NCI-H2196 (cell line): ENCODE measurements at regions not wholly inside any gene's neighbourhood (a gene's known extent, or its start where the extent isn't known, plus 50 kb on each side); places are given as distances from the start of the nearest gene placed in this dataset.
A peak's percentile ranks its signal among the peaks of the same experiment; 100 is the strongest.
"Not testable (repeated sequence)": the region's sequence is repeated elsewhere in the genome, so short reads cannot be mapped to it uniquely, and the experiment has no call there.

Experiments
- DNase-seq: peaks from one replicate; lab custom pipeline; 2025; ENCODE audit not compliant: unreplicated experiment; lab: John Stamatoyannopoulos, UW

DNA sequence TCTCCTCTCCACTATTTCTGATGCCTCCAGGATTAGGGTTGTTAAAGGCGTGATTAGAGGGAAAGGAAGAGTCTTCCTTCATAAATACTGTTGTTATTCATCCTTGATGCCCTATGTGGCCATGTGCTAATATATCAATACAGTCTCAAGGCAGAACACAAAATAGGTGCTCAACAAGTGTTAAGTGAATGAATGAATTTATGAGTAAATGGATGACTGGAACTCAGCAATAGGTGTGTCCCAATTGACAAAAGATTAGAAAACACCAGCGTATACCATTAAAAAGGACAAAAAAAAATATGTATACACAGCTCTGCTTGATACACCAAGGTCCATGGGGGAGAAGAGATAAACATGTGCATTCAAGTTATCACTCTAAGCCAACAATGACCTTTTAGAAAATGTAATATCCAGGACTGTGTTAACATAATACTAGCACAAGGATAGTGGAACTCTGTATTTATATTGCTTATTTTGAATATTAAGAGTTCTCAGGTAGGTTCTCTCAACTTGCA lies 171.2 kb upstream of the MYLIP start:
- no peak for DNase-seq

DNA sequence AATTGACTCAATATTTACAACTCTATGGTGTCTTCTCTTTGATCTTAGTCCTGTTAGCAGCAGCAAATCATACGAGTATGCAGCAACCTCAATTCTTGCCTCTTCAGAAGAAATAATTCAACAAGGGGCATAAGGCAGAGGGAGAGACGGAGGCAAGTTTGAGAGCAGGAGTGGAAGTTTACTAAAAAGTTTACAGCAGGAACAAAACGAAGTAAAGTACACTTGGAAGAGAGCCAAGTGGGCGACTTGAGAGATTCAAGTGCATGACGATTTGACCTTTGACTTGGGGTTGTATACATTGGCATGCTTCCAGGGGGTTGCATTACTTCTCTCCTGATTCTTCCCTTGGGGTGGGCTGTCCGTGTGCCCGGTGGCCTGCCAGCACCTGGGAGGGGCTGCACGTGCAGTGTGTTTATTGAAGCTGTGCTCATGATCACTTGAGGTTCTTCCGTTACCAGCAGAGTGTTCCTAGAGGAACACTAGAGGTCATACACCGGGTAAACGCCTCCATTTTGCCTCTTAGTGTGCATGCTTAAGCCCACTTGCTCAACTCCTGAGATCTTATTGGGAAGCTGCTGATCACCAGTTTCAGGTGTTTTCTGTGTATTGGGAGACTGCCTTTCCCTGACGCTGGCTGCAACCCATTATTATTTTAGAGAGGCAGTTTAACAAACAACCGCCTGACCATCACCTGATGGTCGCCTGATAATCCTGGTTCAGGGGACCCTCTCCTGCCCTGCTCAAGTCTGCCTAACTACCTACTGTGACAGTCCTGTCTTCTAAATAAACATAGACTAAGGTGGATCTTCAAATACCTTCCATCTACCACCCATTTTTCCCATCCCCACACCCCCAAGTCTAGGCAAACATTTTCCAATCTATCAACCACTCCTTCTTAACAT lies 172.4 kb upstream of the MYLIP start:
- DNase-seq: peak; percentile 73

DNA sequence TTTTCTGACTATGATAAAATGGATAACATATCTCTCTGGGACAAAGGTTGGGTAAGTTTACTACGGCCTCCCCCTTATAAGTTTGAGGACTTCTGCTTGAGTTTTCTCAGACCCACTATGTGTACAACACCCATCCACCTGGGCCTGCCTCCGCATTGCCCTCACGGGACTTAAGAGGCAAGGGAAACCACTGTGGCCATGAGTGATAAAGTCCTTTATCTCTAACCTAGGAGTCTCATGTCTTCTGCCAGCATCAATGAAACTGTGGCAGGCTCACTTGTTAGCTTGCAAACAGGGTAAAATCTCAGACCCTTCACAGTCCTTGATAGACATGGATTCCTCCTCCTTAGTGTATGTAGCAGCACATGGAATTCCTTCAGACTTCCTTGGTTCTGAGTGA lies 173.4 kb upstream of the MYLIP start:
- DNase-seq: no peak

DNA sequence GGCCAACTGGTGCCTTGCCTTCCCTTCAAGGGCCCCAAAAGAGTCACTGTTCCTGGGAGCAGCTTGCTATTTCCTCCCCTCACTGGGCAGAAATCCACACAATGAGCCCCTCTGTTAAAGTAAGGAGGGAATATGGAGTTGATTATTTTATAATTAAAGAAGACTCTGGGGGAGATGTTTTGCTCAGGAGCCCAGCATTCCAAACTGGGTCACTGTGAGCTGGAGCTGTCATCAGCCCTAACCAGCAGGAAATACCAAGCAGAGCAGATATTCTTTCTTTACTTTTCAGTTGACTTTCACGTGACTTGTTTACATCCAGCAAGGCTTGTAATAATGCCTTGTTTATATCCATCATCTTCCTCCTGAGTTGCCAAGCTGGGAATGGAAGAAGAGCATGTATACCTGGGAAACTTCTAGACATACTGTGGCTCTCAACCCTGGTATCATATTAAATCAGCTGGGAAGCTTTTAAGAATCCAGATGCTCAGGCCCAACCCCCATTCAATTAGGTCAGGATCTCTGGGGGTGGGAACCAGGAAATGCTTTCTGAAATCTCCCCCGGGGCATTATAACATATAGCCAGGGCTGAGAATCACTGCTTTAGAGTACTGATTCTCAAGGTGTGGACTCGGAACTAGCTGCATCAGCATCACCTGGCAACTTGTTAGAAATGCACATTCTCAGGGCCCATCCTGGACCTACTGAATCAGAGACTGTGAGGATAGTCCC lies 175.6 kb upstream of the MYLIP start:
- DNase-seq: no peak

DNA sequence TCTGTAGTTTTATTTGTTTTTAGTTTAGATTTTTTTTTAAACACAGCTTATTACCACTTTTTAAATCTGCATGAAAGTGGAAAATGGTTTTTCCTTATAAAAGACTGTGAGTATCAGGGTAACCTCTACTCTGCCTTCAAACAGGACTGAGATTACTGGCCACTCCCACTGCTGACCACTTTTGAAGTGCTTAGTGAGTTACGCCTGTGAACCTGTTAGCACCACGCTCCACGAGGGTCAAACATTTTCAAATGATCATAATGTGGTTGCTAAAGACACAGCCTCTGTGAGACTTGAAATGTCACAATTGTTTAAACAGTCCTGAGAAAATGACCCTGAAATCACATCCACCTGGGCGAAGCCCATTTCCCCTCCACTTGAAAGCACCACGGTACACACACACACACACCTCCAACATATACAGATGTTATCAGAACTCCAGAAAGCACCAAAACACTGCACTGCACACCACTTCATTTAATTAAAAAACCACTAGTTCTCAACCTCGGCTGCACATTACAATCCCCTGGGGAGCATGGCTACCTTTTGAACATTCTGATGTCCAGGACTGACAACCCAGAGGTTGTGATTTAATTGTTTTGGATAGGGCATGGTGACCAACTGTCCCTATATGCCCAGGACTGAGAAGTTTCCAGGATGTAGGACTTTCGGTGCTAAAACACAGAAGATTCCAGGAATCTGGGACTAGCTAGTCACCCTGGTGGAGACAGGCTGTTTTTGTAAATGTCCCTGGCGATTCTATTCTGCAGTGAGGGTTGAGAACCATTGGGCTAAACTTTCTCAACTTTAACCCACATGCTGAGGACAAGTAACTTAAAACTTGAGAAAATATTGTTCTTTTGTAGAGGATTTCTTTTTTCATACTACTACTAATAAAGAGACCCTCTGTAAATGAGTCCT lies 176.4 kb upstream of the MYLIP start:
- DNase-seq: no peak

DNA sequence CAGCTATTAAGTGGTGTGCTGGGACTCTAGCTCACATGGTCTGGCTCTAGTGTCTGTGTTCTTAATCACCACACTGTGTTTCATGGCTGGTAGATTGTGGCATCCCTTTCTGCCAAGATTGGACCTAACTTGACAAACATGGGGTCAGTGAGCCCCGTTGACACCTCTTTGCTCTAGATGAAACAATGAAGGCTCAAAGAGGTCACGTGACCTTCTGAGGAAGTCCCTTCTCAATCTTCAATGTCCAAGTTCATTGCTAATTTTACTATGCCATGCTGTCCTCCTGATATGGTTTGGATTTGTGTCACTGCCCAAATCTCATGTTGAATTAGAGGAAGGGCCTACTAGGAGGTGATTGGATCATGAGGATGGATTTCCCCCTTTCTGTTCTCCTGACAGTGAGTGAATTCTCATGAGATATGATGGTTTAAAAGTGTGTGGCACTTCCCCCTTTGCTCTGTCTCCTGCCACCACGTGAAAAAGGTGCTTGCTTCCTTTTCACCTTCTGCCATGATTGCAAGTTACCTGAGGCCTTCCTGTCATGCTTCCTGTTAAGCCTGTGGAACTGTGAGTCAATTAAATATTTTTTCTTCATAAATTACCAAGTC lies 177.8 kb upstream of the MYLIP start:
- DNase-seq: no peak

DNA sequence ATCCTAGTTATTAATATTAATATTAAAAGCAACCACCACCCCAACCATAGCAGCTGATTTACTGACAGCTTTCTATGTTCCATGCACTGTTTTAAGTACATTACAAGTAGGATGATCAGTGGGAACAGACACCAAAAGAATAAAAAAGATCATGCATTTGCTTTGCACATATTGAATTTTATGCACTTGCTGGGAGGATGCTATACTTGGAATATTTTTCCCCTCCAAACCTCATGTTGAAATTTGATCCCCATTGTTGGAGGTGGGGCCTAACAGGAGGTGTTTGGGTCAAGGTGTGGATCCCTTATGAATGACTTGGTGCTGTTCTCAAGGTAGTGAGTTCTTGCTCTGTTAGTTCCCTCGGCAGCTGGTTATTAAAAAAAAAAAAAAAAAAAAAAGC lies 178.9 kb upstream of the MYLIP start:
- DNase-seq: peak; percentile 48

DNA sequence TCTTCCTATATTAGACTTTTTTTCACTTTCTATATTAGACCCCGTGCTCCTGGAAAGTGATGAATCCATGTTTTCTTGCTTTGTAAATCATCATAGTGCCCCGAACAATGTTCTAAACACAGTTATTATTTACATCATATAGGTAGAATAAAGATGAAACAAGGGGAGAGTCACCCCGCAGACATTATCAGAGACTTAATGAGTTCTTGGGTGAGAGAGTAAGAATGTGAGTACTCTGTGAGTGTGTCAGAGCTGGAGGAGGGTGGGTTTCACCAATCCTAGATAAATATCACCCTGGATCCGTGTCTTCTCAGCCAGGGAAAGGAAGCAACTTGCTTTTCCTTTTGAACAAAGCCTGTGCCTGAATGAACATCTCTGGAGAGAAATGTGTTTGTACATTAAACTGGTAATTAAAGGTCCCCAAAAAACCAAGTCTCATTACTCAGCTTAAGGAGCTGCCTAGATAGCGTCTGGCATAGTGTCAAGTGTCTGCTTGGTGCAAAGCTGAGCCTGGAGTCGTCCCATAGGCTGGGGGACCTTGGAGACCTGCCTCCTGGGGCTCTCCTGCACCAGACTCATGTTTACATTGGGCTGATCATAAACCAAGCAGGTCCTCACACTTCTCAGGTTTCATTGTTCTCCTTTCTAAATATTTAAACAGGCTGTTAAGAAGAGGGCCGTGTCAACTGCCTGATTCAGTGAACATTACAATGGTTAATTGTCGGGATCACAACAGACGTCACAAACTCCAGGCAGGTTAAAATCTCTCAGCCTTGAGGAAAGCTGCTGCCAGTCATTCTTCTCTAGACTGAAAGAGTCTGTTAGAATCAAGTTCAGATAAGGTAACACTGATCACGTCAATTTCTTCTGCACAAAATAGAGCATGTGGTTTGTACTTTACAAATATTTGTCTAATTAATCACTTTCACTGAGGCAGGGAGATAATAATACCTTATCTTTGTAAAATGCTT lies 179.7 kb upstream of the MYLIP start:
- peak; percentile 98 for DNase-seq

DNA sequence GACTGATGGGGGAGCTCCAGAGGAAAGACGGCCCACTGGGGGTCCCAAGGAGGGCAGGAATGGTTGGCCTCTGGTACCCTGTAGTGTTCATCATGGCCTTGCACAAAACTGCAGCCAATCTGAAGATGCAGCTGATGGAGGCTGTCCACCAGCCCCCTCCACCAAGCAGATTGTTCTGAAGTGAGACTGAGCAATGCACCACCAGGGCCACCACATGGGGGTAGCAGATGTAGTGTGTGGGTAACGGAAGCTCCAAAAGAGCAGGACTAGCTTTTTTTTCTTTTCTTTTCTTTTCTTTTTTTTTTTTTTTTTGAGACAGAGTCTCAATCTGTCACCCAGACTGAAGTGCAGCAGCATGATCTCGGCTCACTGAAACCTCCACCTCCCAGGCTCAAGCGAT lies 181.0 kb upstream of the MYLIP start:
- no peak for DNase-seq

DNA sequence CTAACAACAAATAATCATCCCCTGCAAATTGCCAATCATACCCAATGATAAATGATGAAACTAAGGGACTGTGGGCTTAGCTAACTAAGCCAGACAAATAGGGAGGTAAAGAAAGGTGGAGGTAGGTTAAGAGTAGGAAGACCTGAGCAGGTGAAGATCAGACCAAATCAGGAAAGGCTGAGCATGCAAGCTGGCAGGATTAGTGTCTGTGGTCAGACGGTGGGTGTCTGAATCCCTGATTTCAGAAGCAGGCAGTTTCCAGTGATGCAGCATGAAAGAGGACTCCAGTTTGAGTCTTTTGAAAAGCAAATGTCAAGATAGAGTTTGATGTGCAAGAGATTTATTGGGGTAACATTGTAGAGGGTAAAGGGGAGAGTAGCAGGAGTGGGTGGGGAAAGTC lies 181.4 kb upstream of the MYLIP start:
- DNase-seq: no peak

DNA sequence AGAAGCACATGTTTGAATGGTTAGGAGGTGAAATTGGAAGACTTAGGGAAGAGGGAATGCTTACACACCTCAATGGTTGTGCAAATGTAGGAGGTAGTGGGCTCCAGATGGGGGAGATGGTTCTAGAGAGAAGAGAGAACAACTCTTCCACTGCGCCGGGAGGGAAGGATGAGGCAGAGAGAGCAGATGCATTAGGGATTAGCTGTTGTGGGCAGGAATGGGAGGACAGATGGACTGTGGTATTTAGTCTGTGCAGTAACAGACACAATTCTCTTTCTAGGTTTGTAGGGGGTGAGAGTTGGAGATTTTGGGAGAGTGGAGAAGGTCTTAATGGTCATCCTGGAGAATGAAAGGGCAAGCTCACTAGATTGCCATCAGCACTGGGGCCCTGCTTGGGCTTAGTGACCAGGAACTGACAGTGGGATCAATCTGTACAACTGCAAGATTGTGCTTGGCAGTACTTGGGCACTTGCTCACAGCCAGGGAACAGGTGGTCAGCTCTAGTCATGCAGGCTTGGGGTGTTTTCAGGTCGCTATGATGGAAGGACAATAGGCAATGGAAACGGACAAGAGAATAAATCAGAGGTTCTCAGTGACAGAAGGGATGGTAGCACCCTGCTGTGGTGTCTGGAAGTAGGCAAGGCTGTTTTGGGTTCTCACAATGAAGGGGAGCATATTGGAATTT lies 182.0 kb upstream of the MYLIP start:
- DNase-seq: no peak

DNA sequence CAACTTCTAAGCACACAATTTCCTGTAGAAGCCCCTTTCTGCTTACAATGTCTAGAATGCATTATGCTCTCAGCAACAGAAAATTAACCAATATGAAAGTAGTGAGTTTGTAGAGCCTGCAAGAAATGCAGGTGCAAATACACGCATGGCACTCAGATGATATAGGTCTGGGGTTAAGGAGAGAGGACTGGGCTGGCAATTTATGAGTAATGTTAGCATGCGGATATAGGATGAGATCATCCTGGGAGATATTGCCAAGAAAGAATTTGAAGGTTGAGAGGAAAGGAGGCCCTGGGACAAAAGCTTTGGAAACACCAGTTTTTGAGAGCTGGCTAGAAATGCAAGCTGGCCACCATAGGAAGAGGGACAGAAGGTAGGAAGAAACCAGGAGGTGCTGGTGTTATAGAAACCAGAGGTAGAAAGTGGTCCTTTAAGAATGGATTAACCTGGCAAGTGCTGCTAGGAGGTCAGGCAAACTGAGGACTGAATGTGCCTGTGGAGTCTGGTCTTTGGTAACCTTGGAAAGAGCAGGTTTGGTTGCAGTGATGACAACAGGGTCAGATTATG lies 183.2 kb upstream of the MYLIP start:
- DNase-seq: peak; percentile 12

DNA sequence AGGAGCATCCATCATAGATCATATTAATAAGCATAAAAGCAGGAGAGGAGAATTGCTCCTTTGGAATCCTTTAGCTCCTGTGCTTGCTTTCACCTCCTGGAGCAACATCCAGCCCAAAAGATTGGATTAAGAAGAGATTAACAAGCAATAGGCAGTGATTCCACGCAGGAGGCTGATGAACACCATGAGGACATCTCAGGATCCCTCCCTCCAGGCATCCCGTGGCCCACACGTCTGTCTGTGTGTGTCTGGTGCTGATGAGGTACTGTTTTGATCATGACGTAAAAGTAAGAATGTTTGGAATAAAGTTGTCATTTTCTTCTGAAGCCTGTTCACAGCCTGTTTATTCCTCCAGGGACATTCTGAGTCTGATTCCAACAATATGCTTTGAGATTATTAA lies 185.5 kb upstream of the MYLIP start:
- DNase-seq: no peak

DNA sequence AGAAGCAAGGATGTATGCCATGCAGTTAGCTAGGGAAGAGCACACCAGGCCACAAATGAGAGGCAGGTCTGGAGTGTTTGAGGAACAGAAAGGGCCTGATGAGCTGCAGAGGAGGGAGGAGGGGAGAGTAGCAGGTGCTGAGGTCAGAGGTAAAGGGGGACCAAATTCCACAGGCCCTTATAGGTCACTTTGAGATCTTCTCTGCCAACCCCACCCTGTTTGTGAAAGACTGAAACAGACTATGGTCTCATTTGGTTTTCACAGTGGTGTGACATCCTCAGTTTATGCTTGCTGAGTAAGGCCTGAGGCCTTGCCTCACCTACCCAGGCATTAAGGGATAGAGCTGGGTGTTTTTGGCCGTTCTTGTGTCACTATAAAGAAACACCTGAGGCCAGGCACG lies 187.7 kb upstream of the MYLIP start:
- no peak for DNase-seq

DNA sequence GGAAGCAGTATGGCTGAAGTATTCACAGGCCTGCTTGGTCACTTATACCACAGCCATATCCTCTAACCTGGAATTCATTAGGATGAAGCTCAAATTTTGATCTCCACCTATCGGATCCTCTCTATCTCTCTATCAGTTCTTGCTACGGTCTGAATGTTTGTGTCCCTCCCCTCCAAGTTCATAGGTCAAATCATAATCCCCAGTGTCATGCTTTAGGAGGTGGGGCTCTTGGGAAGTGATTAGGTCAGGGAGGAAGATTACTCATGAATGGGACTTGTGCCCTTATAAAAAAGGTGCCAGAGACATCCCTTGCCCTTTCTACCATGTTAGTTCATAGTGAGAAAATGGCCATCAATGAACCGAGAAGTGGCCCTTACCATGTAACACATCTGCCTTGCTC lies 190.8 kb upstream of the MYLIP start:
- DNase-seq: no peak

DNA sequence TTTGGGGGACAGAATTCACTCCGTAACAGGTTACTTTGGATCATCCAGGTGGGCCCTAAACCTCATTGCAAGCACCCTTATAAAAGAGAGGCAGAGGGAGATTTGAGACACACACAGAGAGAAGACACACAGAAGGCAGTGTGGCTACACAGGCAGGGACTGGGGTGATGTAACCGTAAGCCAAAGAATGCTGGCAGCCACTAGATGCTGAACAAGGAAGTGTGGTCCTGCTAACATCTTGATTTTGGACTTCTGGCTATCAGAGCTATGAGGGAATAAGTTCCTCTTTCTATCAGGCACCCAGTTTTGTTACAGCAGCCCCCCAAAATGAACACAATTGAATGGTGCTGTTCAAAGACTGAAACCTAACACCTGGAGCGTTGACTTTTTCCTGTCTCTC lies 191.3 kb upstream of the MYLIP start:
- DNase-seq: no peak

DNA sequence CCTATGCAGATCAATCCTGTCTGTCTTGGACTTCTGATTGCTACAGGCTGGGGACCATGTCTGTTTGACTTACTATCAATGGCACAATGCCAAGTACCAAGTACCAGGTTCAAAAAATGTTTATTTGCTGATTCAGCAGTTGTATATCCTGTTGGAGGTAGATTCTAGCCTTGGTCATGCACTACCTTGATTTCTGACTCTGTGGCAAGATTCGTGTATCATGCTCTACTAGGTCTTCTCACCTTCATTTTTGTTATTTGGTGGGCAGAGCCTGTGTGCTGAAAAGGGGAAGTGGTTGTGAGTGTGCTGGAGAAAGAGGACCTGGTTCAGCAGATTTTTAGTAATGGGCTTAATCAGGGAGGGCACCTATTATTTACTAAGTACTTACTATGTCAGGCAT lies 192.4 kb upstream of the MYLIP start:
- no peak for DNase-seq

DNA sequence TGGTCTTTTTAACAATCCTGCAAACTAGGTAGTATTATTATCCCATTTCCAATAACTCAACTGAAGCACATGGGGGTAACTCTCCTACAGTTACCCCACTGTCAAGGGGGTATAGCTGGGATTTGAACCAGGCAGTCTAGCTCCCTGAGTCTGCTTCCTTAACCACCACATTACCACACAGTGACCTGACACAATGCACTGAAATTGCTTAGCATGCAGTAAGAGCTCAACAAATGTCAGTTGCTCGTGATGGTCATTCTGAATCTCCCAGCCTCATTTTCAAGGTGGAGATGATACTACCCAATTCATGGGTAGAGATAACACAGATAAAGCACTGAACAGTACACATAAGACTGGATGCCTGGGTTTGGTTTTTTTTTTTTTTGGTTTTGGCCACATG lies 193.2 kb upstream of the MYLIP start:
- no peak for DNase-seq

DNA sequence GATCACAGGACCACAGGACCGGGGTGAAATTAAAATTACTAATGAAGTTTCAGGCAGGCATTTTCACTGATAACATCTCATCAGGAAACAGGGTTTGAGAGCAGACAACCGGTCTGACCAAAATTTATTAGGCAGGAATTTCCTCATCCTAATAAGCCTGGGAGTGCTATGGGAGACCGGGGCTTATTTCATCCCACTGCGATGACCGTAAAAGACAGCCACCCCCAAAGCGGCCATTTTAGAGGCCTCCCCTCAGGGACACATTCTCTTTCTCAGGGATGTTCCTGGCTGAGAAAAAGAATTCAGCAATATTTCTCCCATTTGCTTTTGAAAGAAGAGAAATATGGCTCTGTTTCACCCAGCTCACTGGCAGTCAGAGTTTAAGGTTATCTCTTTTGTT lies 197.2 kb upstream of the MYLIP start:
- not testable (repeated sequence) for DNase-seq
